Fibroblast of pulmonary artery (primary cell): ENCODE measurements at regions not wholly inside any gene's neighbourhood (a gene's known extent, or its start where the extent isn't known, plus 50 kb on each side); places are given as distances from the start of the nearest gene placed in this dataset.
"Not testable (repeated sequence)": the region's sequence is repeated elsewhere in the genome, so short reads cannot be mapped to it uniquely, and the experiment has no call there.

Source experiments
- DNase-seq: peaks from one replicate; pipeline ENCODE4 v3.0.0-alpha.2; 2010; ENCODE audit warnings: low read depth
- H3K4me3 ChIP-seq: replicated peaks from 2 replicates; pipeline ENCODE4 v1.5.1; 2011; ENCODE audit warnings: low read depth, mild to moderate bottlenecking, control low read depth, low read length, moderate library complexity
- TF ChIP-seq, protein P1 (sequence below): IDR thresholded peaks from 2 replicates; pipeline ENCODE4 v1.5.1; 2011; ENCODE audit warnings: mild to moderate bottlenecking, control low read depth, low read length, inconsistent platforms; ENCODE audit errors: missing control alignments

DNA sequence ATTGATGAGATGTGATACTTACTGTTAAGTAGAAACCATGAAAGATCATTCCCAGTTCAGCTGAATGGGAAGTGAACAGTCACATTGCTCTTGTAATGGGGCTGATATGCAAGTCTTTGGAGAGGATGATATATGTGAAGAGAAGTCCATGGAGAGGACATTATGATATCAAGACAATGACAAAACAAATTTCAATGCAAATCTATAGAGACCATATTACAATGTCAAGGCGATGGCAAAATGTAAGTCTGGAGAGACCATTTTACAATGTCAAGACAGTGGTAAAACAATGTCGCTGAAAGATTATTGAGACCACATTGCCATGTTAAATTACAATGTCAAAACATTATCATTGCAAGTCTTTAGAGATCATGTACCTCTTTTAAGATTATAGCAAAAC lies 277.1 kb upstream of the MEIS2 start:
- no peak overlapping the region for H3K4me3 ChIP-seq
- no peak for DNase-seq
- TF ChIP-seq, protein P1, sequence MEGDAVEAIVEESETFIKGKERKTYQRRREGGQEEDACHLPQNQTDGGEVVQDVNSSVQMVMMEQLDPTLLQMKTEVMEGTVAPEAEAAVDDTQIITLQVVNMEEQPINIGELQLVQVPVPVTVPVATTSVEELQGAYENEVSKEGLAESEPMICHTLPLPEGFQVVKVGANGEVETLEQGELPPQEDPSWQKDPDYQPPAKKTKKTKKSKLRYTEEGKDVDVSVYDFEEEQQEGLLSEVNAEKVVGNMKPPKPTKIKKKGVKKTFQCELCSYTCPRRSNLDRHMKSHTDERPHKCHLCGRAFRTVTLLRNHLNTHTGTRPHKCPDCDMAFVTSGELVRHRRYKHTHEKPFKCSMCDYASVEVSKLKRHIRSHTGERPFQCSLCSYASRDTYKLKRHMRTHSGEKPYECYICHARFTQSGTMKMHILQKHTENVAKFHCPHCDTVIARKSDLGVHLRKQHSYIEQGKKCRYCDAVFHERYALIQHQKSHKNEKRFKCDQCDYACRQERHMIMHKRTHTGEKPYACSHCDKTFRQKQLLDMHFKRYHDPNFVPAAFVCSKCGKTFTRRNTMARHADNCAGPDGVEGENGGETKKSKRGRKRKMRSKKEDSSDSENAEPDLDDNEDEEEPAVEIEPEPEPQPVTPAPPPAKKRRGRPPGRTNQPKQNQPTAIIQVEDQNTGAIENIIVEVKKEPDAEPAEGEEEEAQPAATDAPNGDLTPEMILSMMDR, result no peak

DNA sequence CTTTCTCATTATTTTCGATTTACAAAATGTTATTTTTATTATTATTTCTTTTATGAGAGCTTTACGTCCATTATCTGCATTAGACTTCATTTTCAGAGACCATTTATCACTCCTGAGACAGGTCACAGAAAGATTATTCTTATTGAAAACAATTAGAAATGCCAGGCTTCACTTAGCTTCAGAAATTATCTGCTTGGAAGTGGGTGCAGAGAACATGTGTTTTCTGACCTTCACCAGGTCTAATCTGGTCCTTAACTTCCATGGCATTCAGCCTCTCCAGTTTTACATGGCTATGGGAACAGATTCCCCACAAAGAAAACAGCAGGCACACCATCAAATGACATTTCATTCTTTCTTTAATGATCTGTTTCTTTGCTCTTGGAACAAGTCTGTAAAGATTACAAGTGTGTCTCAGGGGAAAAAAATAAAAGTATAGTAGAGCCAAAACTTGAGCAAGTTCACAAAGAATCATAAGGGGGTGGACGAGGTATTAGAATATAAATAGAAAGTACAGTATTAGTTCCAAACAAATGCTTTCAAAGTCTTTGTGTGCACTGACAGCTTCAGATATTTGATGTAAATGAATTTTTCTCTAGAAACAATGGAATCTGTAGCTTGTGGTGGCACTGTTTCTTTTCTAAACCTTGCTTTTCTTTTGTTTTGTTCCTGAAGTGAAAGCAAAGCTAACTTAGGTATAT lies 294.2 kb upstream of the MEIS2 start:
- TF ChIP-seq, protein P1, result no peak
- H3K4me3 ChIP-seq, result no peak overlapping the region
- DNase-seq, result no peak

DNA sequence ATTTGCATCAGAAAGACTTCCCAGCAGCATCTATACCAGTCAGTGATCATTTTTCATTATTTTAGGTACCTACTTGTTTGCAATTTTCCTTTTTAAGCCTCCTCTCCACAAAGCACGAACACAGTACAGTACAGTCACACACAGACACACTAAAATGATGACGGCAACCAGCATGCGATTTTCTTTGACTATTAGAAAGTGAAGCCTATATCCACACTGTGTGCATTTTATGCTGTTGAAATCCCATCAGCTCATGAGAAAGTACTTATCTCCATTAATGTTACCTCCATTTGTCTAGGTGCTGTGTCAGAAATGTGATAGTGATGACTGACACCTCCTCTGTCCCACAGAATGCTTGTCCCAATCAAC lies 294.7 kb upstream of the MEIS2 start:
- TF ChIP-seq, protein P1, result no peak
- no peak for DNase-seq
- H3K4me3 ChIP-seq, result no peak overlapping the region

DNA sequence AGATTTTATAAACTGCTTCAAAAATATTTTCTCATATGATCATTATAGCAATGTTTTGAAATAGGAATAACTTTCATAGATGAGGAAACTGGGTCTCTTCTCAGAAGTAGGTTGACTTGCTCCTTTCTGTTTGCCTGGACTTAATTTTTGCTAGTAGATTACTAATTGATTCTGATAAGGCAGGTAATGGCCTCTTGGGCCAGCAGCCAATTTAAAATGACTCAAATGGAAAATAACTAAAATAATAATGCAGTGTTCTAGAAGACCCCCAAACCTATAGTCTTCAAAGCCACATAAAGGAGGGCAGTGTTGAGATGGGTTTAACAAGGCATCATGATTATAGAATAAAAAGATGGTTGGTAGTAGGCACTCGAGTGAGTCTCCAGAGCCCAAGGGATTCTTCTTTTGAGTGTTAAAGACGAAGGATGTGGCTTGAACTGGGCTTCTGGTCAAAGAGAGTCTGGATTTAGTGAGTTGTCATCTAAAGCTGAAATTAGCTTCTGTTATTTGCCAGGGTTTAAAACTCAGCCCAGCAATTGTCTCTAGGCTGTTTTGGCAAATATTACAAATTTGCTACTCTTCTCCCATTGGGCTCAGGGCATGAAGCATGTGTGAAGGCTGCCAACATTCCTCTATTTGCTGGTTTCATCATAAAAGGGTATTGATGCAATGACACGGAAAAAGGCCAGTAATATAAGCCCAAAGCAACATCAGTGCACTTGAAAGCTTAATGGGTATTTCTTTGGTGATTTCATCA lies 297.1 kb upstream of the MEIS2 start:
- H3K4me3 ChIP-seq, result no peak overlapping the region
- TF ChIP-seq, protein P1, result no peak
- no peak for DNase-seq

DNA sequence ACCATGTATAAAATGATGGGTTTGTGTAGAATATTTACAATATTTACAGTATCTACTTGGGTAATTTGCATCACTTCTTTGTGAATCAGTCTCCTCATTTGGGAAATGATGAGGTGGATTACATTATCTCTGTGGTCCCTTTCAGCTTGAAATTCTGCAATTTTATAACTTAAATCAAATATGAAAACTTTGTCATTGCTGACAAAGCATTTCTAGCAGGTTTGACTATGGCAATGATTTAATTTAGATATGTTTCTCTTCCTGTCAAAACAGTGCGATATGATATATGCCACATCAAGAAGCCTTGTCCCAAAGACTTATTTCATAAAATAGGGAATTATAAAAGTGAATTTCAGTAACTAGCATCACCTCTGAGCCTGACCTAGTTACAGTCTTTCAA lies 315.8 kb upstream of the MEIS2 start:
- TF ChIP-seq, protein P1, result no peak
- DNase-seq, result no peak
- no peak overlapping the region for H3K4me3 ChIP-seq

DNA sequence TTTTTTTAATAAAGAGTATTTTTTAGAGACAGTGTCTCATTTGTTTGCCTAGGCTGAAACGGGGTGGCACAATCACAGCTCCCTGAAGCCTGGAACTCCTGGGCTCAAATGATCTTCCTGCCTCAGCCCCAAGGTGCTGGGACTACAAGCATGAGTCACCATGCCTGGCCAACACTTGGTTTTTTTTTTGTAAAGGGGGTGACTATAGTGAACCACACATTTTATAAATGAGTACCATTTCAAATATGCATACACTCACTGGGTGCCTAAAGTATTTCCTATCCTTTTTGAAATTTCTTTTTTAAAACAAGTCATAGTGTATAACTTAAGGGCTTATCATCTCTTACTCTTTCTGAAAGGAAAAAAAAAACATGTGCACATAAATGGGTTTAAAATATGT lies 325.2 kb upstream of the MEIS2 start:
- no peak overlapping the region for H3K4me3 ChIP-seq
- TF ChIP-seq, protein P1, result no peak
- DNase-seq, result no peak

DNA sequence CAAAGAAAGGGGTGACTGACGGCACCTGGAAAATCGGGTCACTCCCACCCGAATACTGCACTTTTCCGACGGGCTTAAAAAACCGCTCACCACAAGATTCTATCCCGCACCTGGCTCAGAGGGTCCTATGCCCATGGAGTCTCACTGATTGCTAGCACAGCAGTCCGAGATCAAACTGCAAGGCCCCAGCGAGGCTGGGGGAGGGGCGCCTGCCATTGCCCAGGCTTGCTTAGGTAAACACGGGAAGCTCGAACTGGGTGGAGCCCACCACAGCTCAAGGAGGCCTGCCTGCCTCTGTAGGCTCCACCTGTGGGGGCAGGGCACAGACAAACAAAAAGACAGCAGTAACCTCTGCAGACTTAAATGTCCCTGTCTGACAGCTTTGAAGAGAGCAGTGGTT lies 327.0 kb upstream of the MEIS2 start:
- not testable (repeated sequence) for H3K4me3 ChIP-seq, DNase-seq
